ENCODE measurements at regions not wholly inside any gene's neighbourhood (a gene's known extent, or its start where the extent isn't known, plus 50 kb on each side); places are given as distances from the start of the nearest gene placed in this dataset.
A peak's percentile ranks its signal among the peaks of the same experiment; 100 is the strongest.

GRCh38 chr5:30991462-30991861 is 202.0 kb upstream of the CDH6 start:
- DNase-seq (ENCODE audit: missing footprints) (no peak), ATAC-seq (no peak)
- intact Hi-C loops (cut with DNase I), result no loop called here

- DNase-seq (ENCODE audit: missing footprints) (no peak), ATAC-seq (no peak)
- intact Hi-C loops (cut with DNase I), result no loop called here
These were observed 211.9 kb upstream of the CDH6 start for GRCh38 chr5:30981576-30981975.

GRCh38 chr5:30968971-30969370 is 224.5 kb upstream of the CDH6 start:
- intact Hi-C loops (cut with DNase I), result no loop called here
- ATAC-seq (no peak), DNase-seq (ENCODE audit: missing footprints) (no peak)

- intact Hi-C loops (cut with DNase I), result no loop called here
- DNase-seq (ENCODE audit: missing footprints), result no peak
- ATAC-seq, result no peak
These were observed 233.4 kb upstream of the CDH6 start for GRCh38 chr5:30960036-30960435.

GRCh38 chr5:30959238-30959637 is 234.2 kb upstream of the CDH6 start:
- DNase-seq (ENCODE audit: missing footprints), result no peak
- intact Hi-C loops (cut with DNase I), result no loop called here
- ATAC-seq, result no peak

GRCh38 chr5:30957591-30957990 is 235.9 kb upstream of the CDH6 start:
- intact Hi-C loops (cut with DNase I), result no loop called here
- ATAC-seq, result no peak
- no peak for DNase-seq (ENCODE audit: missing footprints)

- intact Hi-C loops (cut with DNase I), result no loop called here
- no peak for ATAC-seq
- DNase-seq (ENCODE audit: missing footprints), result no peak
These were observed 237.2 kb upstream of the CDH6 start for GRCh38 chr5:30956251-30956650.

- DNase-seq (ENCODE audit: missing footprints) (no peak), ATAC-seq (no peak)
- intact Hi-C loops (cut with DNase I), result no loop called here
These were observed 256.4 kb upstream of the CDH6 start for GRCh38 chr5:30937070-30937469.

- intact Hi-C loops (cut with DNase I), result no loop called here
- DNase-seq (ENCODE audit: missing footprints) (no peak), ATAC-seq (no peak)
These were observed 259.9 kb upstream of the CDH6 start for GRCh38 chr5:30933599-30933998.

- DNase-seq (ENCODE audit: missing footprints), result no peak
- intact Hi-C loops (cut with DNase I), result no loop called here
- no peak for ATAC-seq
These were observed 261.0 kb upstream of the CDH6 start for GRCh38 chr5:30932273-30933017.

- intact Hi-C loops (cut with DNase I), result no loop called here
- no peak for DNase-seq (ENCODE audit: missing footprints)
- ATAC-seq, result no peak
These were observed 262.8 kb upstream of the CDH6 start for GRCh38 chr5:30930736-30931135.

GRCh38 chr5:30928956-30929355 is 264.5 kb upstream of the CDH6 start:
- ATAC-seq (no peak), DNase-seq (ENCODE audit: missing footprints) (no peak)
- intact Hi-C loops (cut with DNase I), result loop anchor here (10.0 kb wide), 1 partner anchor 94 kb away; no protein-coding TSS in a partner anchor

GRCh38 chr5:30926218-30926617 is 267.3 kb upstream of the CDH6 start:
- intact Hi-C loops (cut with DNase I), result loop anchor here (10.0 kb wide), 1 partner anchor 91 kb away; no protein-coding TSS in a partner anchor
- peak; percentile 34 for ATAC-seq

GRCh38 chr5:30921388-30921787 is 272.1 kb upstream of the CDH6 start:
- DNase-seq (ENCODE audit: missing footprints), result no peak
- no peak for ATAC-seq
- intact Hi-C loops (cut with DNase I), result loop anchor here (10.0 kb wide), 1 partner anchor 87 kb away; no protein-coding TSS in a partner anchor

More at GRCh38 chr5:30926218-30926617, 267.3 kb upstream of the CDH6 start:
- no peak for DNase-seq (ENCODE audit: missing footprints)

GRCh38 chr5:30918171-30918570 is 275.3 kb upstream of the CDH6 start:
- no peak for ATAC-seq
- DNase-seq (ENCODE audit: missing footprints), result no peak
- intact Hi-C loops (cut with DNase I), result no loop called here

- ATAC-seq (peak; percentile 56), DNase-seq (ENCODE audit: missing footprints) (no peak)
- intact Hi-C loops (cut with DNase I), result no loop called here
These were observed 285.1 kb upstream of the CDH6 start for GRCh38 chr5:30908356-30908755.

- intact Hi-C loops (cut with DNase I), result no loop called here
- DNase-seq (ENCODE audit: missing footprints) (no peak), ATAC-seq (no peak)
These were observed 293.1 kb upstream of the CDH6 start for GRCh38 chr5:30900367-30900766.

GRCh38 chr5:30894811-30895210 is 298.7 kb upstream of the CDH6 start:
- intact Hi-C loops (cut with DNase I), result no loop called here
- ATAC-seq (no peak), DNase-seq (ENCODE audit: missing footprints) (no peak)

- DNase-seq (ENCODE audit: missing footprints) (no peak), ATAC-seq (no peak)
- intact Hi-C loops (cut with DNase I), result no loop called here
These were observed 301.8 kb upstream of the CDH6 start for GRCh38 chr5:30891660-30892059.

- ATAC-seq (no peak), DNase-seq (ENCODE audit: missing footprints) (no peak)
- intact Hi-C loops (cut with DNase I), result no loop called here
These were observed 303.1 kb upstream of the CDH6 start for GRCh38 chr5:30890377-30890776.

- ATAC-seq (no peak), DNase-seq (ENCODE audit: missing footprints) (no peak)
- intact Hi-C loops (cut with DNase I), result no loop called here
These were observed 313.0 kb upstream of the CDH6 start for GRCh38 chr5:30880514-30880913.

All from Right ventricle myocardium inferior (tissue), 1 donor.